SK-N-SH (cell line): ENCODE measurements at regions not wholly inside any gene's neighbourhood (a gene's known extent, or its start where the extent isn't known, plus 50 kb on each side); places are given as distances from the start of the nearest gene placed in this dataset.

Experiments
- CTCF ChIA-PET: fragments of 300-600, 350-600 bp; formaldehyde crosslinking; extraction: SDS; loops from one replicate; lab custom pipeline; 2021; lab: Yijun Ruan, JAX
- POLR2A ChIA-PET: fragments of 350-600 bp; sonication (Branson Sonifier 250); formaldehyde crosslinking; extraction: SDS; loops from one replicate; lab custom pipeline; 2020; ENCODE audit warnings: antibody characterized with exemption, inconsistent platforms; lab: Yijun Ruan, JAX
- DNase-seq: peaks from one replicate; pipeline ENCODE4 v3.0.0; 2012
- H2AFZ ChIP-seq: fragments of 200-600 bp; sonication (generic); 2 replicates; pipeline ENCODE4 v1.8.1; 2016; ENCODE audit warnings: antibody characterized with exemption, mild to moderate bottlenecking, low read depth
- H3F3A ChIP-seq: fragments of 200-600 bp; sonication (generic); replicated peaks from 2 replicates; pipeline ENCODE3; 2016; ENCODE audit warnings: antibody characterized with exemption, mild to moderate bottlenecking; ENCODE audit not compliant: insufficient read depth
- H3K27ac ChIP-seq, 2 experiments: fragments of 200-500 bp in 1 of 2; fragments of 200-600 bp in 1 of 2; sonication (Bioruptor generic) in 1 of 2; sonication (generic), shearing (Covaris generic) in 1 of 2; 2 replicates each; pipeline versions ENCODE4 v1.5.1 to v1.6.1; 2014 to 2016; ENCODE audit warnings: low read depth in 2 of 2, inconsistent platforms in 1 of 2, low read length in 1 of 2, mild to moderate bottlenecking in 1 of 2, mixed read lengths in 1 of 2
- H3K27me3 ChIP-seq: fragments of 200-600 bp; sonication (generic), shearing (Covaris generic); 2 replicates; pipeline ENCODE4 v1.6.1; 2016; ENCODE audit warnings: mixed run types; ENCODE audit not compliant: insufficient read depth
- H3K36me3 ChIP-seq, 2 experiments: fragments of 200-500 bp in 1 of 2; fragments of 200-600 bp in 1 of 2; sonication (Bioruptor generic) in 1 of 2; sonication (generic) in 1 of 2; replicated peaks in 1 of 2; 2 replicates each; pipeline versions ENCODE3 to v1.5.1; 2014 to 2016; ENCODE audit warnings: low read length in 1 of 2, mild to moderate bottlenecking in 1 of 2; ENCODE audit not compliant: insufficient read depth in 2 of 2, control insufficient read depth in 1 of 2
- H3K4me1 ChIP-seq, 2 experiments: fragments of 200-500 bp in 1 of 2; fragments of 200-600 bp in 1 of 2; sonication (Bioruptor generic) in 1 of 2; sonication (generic), shearing (Covaris generic) in 1 of 2; 2 replicates each; pipeline versions ENCODE4 v1.5.1 to v1.6.1; 2014 to 2016; ENCODE audit warnings: low read depth in 1 of 2, low read length in 1 of 2, mixed run types in 1 of 2; ENCODE audit not compliant: insufficient read depth in 2 of 2, control insufficient read depth in 1 of 2
- H3K4me2 ChIP-seq: fragments of 200-600 bp; sonication (generic), shearing (Covaris generic); 2 replicates; pipeline ENCODE4 v1.6.1; 2017; ENCODE audit warnings: mixed run types
- H3K4me3 ChIP-seq, 2 experiments: fragments of 200-500 bp in 1 of 2; fragments of 200-600 bp in 1 of 2; sonication (Bioruptor generic) in 1 of 2; sonication (generic), shearing (Covaris generic) in 1 of 2; 2 replicates each; pipeline versions ENCODE4 v1.5.1 to v1.8.1; 2014 to 2016; ENCODE audit warnings: low read depth in 2 of 2, inconsistent platforms in 1 of 2, low read length in 1 of 2, mild to moderate bottlenecking in 1 of 2, mixed read lengths in 1 of 2, moderate library complexity in 1 of 2
- H3K79me2 ChIP-seq: fragments of 200-600 bp; sonication (generic); 2 replicates; pipeline ENCODE4 v1.8.1; 2017; ENCODE audit warnings: mild to moderate bottlenecking; ENCODE audit not compliant: insufficient read depth
- H3K9ac ChIP-seq: fragments of 200-600 bp; sonication (generic); 2 replicates; pipeline ENCODE4 v1.6.1; 2017; ENCODE audit warnings: mixed run types
- H3K9me2 ChIP-seq: fragments of 200-600 bp; sonication (generic); 2 replicates; pipeline ENCODE4 v1.6.1; 2017; ENCODE audit warnings: mixed run types
- H3K9me3 ChIP-seq: fragments of 200-600 bp; sonication (generic); 2 replicates; pipeline ENCODE4 v1.6.1; 2017; ENCODE audit warnings: mixed run types, mild to moderate bottlenecking, moderate library complexity
- H4K20me1 ChIP-seq: fragments of 200-600 bp; sonication (generic); 2 replicates; pipeline ENCODE4 v1.6.1; 2017; ENCODE audit warnings: mild to moderate bottlenecking, mixed run types; ENCODE audit not compliant: insufficient read depth
- FOSL2 ChIP-seq: IDR thresholded peaks from 2 replicates; pipeline ENCODE4 v1.4.0; 2012; ENCODE audit warnings: low read depth, mild to moderate bottlenecking, moderate library complexity, borderline replicate concordance
- FOXM1 ChIP-seq: IDR thresholded peaks from 2 replicates; pipeline ENCODE4 v1.4.0; 2012; ENCODE audit warnings: low read depth, mild to moderate bottlenecking
- IRF3 ChIP-seq: fragments of 150-350 bp; IDR thresholded peaks from 2 replicates; pipeline ENCODE4 v1.6.1; 2016; ENCODE audit warnings: mild to moderate bottlenecking, low read depth, low read length
- MEF2A ChIP-seq: IDR thresholded peaks from 2 replicates; pipeline ENCODE4 v1.4.0; 2012; ENCODE audit warnings: low read depth, borderline replicate concordance
- POLR2AphosphoS5 ChIP-seq: IDR thresholded peaks from 2 replicates; pipeline ENCODE4 v1.6.1; 2012; ENCODE audit warnings: low read depth, low read length
- RAD21 ChIP-seq: IDR thresholded peaks from 2 replicates; pipeline ENCODE4 v1.6.1; 2012; ENCODE audit warnings: mild to moderate bottlenecking, low read length
- REST ChIP-seq: IDR thresholded peaks from 2 replicates; pipeline ENCODE4 v1.6.1; 2012; ENCODE audit warnings: mild to moderate bottlenecking, low read depth, low read length, moderate library complexity
- SIN3A ChIP-seq: IDR thresholded peaks from 2 replicates; pipeline ENCODE4 v1.6.1; 2012; ENCODE audit warnings: low read depth, mild to moderate bottlenecking, low read length, moderate library complexity, borderline replicate concordance
- TEAD4 ChIP-seq: IDR thresholded peaks from 2 replicates; pipeline ENCODE4 v1.4.0; 2012; ENCODE audit warnings: mild to moderate bottlenecking, borderline replicate concordance; ENCODE audit not compliant: insufficient read depth
- USF1 ChIP-seq: IDR thresholded peaks from 2 replicates; pipeline ENCODE4 v1.4.0; 2012; ENCODE audit warnings: low read depth, borderline replicate concordance
- USF2 ChIP-seq: fragments of 150-350 bp; IDR thresholded peaks from 2 replicates; pipeline ENCODE4 v1.6.1; 2017; ENCODE audit warnings: antibody characterized with exemption, low read length, low read depth, borderline replicate concordance
- YY1 ChIP-seq: IDR thresholded peaks from 2 replicates; pipeline ENCODE4 v1.4.0; 2012; ENCODE audit warnings: low read depth, mild to moderate bottlenecking
- ZBTB33 ChIP-seq: IDR thresholded peaks from 2 replicates; pipeline ENCODE4 v1.4.0; 2012; ENCODE audit warnings: low read depth, borderline replicate concordance

- Histone ChIP-seq H4K20me1 (no peaks in the 10 kb centered on the region), H3K9me2 (no peaks in the 10 kb centered on the region), H3K79me2 (no peaks in the 10 kb centered on the region), H3K36me3 (no peaks in the 10 kb centered on the region), H3K9me3 (no peaks in the 10 kb centered on the region), H3K27ac (no peak overlapping the region), H2AFZ (no peak overlapping the region), H3K4me3 (no peak overlapping the region), H3K27me3 (no peaks in the 10 kb centered on the region), H3F3A (no peaks in the 10 kb centered on the region), H3K4me2 (no peak overlapping the region), H3K4me1 (peaks cover 0 to 12% of the 10 kb centered on the region in 2 experiments; a peak in 2 of 4 replicates), H3K9ac (no peak overlapping the region)
- DNase-seq = no peak
- TF ChIP-seq FOSL2 = no peak
- TF ChIP-seq POLR2AphosphoS5 = no peak
- TF ChIP-seq USF1 = no peak
- TF ChIP-seq FOXM1 = no peak
- TF ChIP-seq ZBTB33 = no peak
- CTCF ChIA-PET = no interaction called here
- POLR2A ChIA-PET = no interaction called here
Measured at GRCh38 chr1:82600314-82600713, 799.6 kb downstream of the ADGRL2 start.

- POLR2A ChIA-PET = no interaction called here
Measured at GRCh38 chr1:82598812-82599211, 798.1 kb downstream of the ADGRL2 start.

More at GRCh38 chr1:82598812-82599211, 798.1 kb downstream of the ADGRL2 start:
- DNase-seq = no peak
- Histone ChIP-seq H3K9me3 (no peaks in the 10 kb centered on the region), H3K4me3 (no peak overlapping the region), H3K27me3 (no peaks in the 10 kb centered on the region), H3K4me2 (no peak overlapping the region), H3F3A (no peaks in the 10 kb centered on the region), H3K27ac (no peak overlapping the region), H3K4me1 (peaks cover 0 to 12% of the 10 kb centered on the region in 2 experiments; a peak in 2 of 4 replicates), H3K9ac (no peak overlapping the region), H3K36me3 (no peaks in the 10 kb centered on the region), H3K79me2 (no peaks in the 10 kb centered on the region), H4K20me1 (no peaks in the 10 kb centered on the region)
- CTCF ChIA-PET = no interaction called here
- TF ChIP-seq ZBTB33 (no peak), TEAD4 (no peak), MEF2A (no peak), RAD21 (no peak), SIN3A (no peak), USF2 (no peak), POLR2AphosphoS5 (no peak), REST (no peak), YY1 (no peak), IRF3 (no peak)
- TF ChIP-seq, all 33 proteins: peak for 0
- Histone ChIP-seq H3K9me2 (no peaks in the 10 kb centered on the region), H2AFZ (no peak overlapping the region)
